A549 (cell line): ENCODE measurements at regions not wholly inside any gene's neighbourhood (a gene's known extent, or its start where the extent isn't known, plus 50 kb on each side); places are given as distances from the start of the nearest gene placed in this dataset.

Experiments used
- ZSCAN20 ChIP-seq: fragments of 250-450 bp; sonication (Bioruptor Pico); IDR thresholded peaks from 2 replicates; pipeline ENCODE4 v1.8.0; 2022; ENCODE audit warnings: mild to moderate bottlenecking, moderate library complexity
- TF ChIP-seq, protein P1 (sequence below): fragments of >200 bp; sonication (Bioruptor Twin); formaldehyde crosslinking; IDR thresholded peaks from 3 replicates; pipeline ENCODE4 v1.5.1; 2016

DNA sequence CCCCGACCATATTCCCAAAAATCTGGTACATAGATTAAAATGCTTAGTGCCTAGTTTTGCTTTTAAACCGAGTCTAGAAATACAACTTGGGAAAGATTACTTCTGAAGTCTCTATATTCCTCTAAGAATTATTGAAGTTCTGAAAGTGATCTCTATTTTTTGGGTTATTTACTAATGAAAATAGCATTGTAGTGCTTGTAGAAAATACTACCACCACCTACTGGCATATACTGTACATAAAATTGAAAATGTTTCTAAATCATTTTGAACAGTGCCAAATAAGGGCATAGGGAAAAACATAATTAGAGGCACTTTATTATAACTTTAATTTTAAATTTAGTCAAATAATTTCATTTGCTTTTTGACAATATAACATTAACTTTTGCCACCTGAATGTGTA lies 1399.6 kb upstream of the ZEB2 start:
- no peak for TF ChIP-seq ZSCAN20
- TF ChIP-seq, protein P1, sequence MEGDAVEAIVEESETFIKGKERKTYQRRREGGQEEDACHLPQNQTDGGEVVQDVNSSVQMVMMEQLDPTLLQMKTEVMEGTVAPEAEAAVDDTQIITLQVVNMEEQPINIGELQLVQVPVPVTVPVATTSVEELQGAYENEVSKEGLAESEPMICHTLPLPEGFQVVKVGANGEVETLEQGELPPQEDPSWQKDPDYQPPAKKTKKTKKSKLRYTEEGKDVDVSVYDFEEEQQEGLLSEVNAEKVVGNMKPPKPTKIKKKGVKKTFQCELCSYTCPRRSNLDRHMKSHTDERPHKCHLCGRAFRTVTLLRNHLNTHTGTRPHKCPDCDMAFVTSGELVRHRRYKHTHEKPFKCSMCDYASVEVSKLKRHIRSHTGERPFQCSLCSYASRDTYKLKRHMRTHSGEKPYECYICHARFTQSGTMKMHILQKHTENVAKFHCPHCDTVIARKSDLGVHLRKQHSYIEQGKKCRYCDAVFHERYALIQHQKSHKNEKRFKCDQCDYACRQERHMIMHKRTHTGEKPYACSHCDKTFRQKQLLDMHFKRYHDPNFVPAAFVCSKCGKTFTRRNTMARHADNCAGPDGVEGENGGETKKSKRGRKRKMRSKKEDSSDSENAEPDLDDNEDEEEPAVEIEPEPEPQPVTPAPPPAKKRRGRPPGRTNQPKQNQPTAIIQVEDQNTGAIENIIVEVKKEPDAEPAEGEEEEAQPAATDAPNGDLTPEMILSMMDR: peak; percentile 23; the same call in 2 of the 3 replicates
